Osteocyte (in vitro differentiated cells): ENCODE measurements at regions not wholly inside any gene's neighbourhood (a gene's known extent, or its start where the extent isn't known, plus 50 kb on each side); places are given as distances from the start of the nearest gene placed in this dataset.

ENCODE experiments used
- DNase-seq: peaks from one replicate; pipeline ENCODE4 v3.0.0; 2021; ENCODE audit warnings: mixed read lengths; ENCODE audit not compliant: unreplicated experiment; ENCODE audit errors: extremely low spot score
- H3K27ac Mint-ChIP-seq: one replicate; pipeline ENCODE4 v1.8.0; 2021; ENCODE audit warnings: mild to moderate bottlenecking, mixed read lengths; ENCODE audit not compliant: unreplicated experiment
- H3K27me3 Mint-ChIP-seq: one replicate; pipeline ENCODE4 v1.8.0; 2021; ENCODE audit warnings: mixed read lengths; ENCODE audit not compliant: unreplicated experiment
- H3K36me3 Mint-ChIP-seq: one replicate; pipeline ENCODE4 v1.8.0; 2021; ENCODE audit warnings: mixed read lengths; ENCODE audit not compliant: unreplicated experiment
- H3K4me1 Mint-ChIP-seq: one replicate; pipeline ENCODE4 v1.8.0; 2021; ENCODE audit warnings: mixed read lengths; ENCODE audit not compliant: unreplicated experiment
- H3K4me3 Mint-ChIP-seq: one replicate; pipeline ENCODE4 v1.8.0; 2021; ENCODE audit warnings: mild to moderate bottlenecking, moderate library complexity, mixed read lengths; ENCODE audit not compliant: unreplicated experiment
- H3K9me3 Mint-ChIP-seq: one replicate; pipeline ENCODE4 v1.8.0; 2021; ENCODE audit warnings: mixed read lengths; ENCODE audit not compliant: unreplicated experiment
- CTCF ChIP-seq: fragments of 200-600 bp; sonication (generic); IDR thresholded peaks from 2 replicates; pipeline ENCODE4 v1.5.0; 2021; ENCODE audit warnings: antibody characterized with exemption, mild to moderate bottlenecking, moderate library complexity

- no peak overlapping the region for H3K27ac Mint-ChIP-seq
- no peak for TF ChIP-seq CTCF
- H3K36me3 Mint-ChIP-seq: no peaks in the 10 kb centered on the region
- H3K4me1 Mint-ChIP-seq: no peaks in the 10 kb centered on the region
- H3K9me3 Mint-ChIP-seq: no peaks in the 10 kb centered on the region
- DNase-seq: no peak
- no peaks in the 10 kb centered on the region for H3K27me3 Mint-ChIP-seq
- no peak overlapping the region for H3K4me3 Mint-ChIP-seq
Measured at GRCh38 chr20:6993511-6993910, 226.0 kb downstream of the BMP2 start.

DNA sequence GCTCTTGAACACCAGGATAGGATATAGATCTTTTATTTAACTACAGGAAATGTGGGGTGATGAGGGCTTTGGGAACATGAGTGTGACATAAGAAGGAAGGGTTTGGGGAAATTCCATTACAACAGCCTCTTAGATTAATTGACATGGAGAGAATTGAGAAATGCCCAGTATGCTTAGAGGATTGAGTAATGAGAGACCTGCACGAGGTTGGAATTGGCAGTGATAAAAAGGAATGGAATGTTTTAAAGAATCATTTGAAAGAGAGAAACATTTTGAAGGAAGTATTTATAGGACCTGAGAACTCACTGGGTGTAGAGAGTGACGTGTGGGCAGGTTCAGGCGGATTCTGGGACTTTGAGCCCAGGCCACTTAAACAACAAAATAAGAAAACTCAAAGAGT, 227.0 kb downstream of the BMP2 start:
- H3K36me3 Mint-ChIP-seq: no peaks in the 10 kb centered on the region
- H3K4me1 Mint-ChIP-seq: no peaks in the 10 kb centered on the region
- TF ChIP-seq CTCF: no peak
- H3K9me3 Mint-ChIP-seq: no peaks in the 10 kb centered on the region
- no peak overlapping the region for H3K4me3 Mint-ChIP-seq
- no peak for DNase-seq
- no peak overlapping the region for H3K27ac Mint-ChIP-seq
- H3K27me3 Mint-ChIP-seq: no peaks in the 10 kb centered on the region

DNA sequence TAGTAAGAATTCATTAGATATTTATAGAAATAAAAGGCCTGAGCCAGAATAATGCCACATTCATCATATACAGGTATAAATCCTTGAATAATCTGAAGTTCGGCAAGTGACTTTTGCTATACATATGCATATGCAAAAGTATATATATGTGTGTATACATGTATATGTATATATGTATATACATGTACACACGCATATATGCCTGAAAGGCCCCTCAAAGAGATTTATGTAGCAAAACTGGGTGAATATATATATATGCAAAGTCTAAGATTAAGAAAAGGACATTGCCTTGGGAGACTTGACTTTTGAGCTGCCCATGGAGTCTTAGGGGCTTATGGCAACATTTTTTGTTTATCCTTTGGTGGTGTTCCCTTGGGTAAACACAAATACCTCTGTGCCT, 231.4 kb downstream of the BMP2 start:
- Mint-ChIP-seq H3K9me3 (no peaks in the 10 kb centered on the region), H3K36me3 (no peaks in the 10 kb centered on the region), H3K4me3 (no peak overlapping the region), H3K27ac (no peak overlapping the region), H3K27me3 (no peaks in the 10 kb centered on the region), H3K4me1 (no peaks in the 10 kb centered on the region)
- TF ChIP-seq CTCF: no peak
- DNase-seq: no peak

- Mint-ChIP-seq H3K36me3 (no peaks in the 10 kb centered on the region), H3K4me3 (no peak overlapping the region), H3K27me3 (no peaks in the 10 kb centered on the region), H3K9me3 (no peaks in the 10 kb centered on the region), H3K27ac (no peak overlapping the region), H3K4me1 (no peaks in the 10 kb centered on the region)
- TF ChIP-seq CTCF: no peak
- no peak for DNase-seq
Measured at GRCh38 chr20:6999381-6999780, 231.9 kb downstream of the BMP2 start.

DNA sequence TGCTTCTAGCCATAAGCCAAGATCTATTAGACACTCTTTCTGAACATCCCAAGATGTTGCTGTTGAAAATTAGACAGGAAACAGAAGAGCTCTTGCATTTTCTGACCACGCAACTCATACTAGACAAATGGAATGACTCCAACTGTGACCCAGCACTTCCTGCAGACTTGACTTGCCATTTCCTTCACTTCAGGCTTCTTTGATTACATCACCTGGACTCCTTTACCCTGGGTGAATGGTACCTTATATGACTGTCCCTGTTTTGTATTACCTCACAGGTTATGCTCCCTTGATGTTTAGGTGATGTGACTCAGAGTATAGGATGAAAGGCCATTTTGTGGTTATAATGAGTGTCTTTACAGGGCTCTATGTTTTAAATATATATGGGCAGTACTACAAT, 236.1 kb downstream of the BMP2 start:
- H3K9me3 Mint-ChIP-seq: peaks cover 8% of the 10 kb centered on the region
- DNase-seq: no peak

More for the DNA sequence above, 236.1 kb downstream of the BMP2 start:
- no peaks in the 10 kb centered on the region for H3K36me3 Mint-ChIP-seq
- no peak for TF ChIP-seq CTCF
- no peak overlapping the region for H3K4me3 Mint-ChIP-seq
- H3K27ac Mint-ChIP-seq: no peak overlapping the region
- H3K27me3 Mint-ChIP-seq: no peaks in the 10 kb centered on the region
- H3K4me1 Mint-ChIP-seq: no peaks in the 10 kb centered on the region
